GM12891 (cell line): ENCODE measurements at regions not wholly inside any gene's neighbourhood (a gene's known extent, or its start where the extent isn't known, plus 50 kb on each side); places are given as distances from the start of the nearest gene placed in this dataset.

Source experiments
- POLR2A ChIP-seq: IDR thresholded peaks from 2 replicates; pipeline ENCODE4 v1.6.1; 2011; ENCODE audit warnings: low read depth, low read length, control low read depth
- POLR2AphosphoS5 ChIP-seq: IDR thresholded peaks from 2 replicates; pipeline ENCODE4 v1.6.1; 2011; ENCODE audit warnings: low read depth, low read length, control low read depth
- POU2F2 ChIP-seq: IDR thresholded peaks from 2 replicates; pipeline ENCODE4 v1.6.1; 2011; ENCODE audit warnings: low read depth, mild to moderate bottlenecking, control low read depth, low read length, moderate library complexity
- SPI1 ChIP-seq: IDR thresholded peaks from 2 replicates; pipeline ENCODE4 v1.6.1; 2011; ENCODE audit warnings: low read depth, low read length, control low read depth
- TAF1 ChIP-seq: IDR thresholded peaks from 2 replicates; pipeline ENCODE4 v1.6.1; 2011; ENCODE audit warnings: low read depth, low read length, control low read depth

DNA sequence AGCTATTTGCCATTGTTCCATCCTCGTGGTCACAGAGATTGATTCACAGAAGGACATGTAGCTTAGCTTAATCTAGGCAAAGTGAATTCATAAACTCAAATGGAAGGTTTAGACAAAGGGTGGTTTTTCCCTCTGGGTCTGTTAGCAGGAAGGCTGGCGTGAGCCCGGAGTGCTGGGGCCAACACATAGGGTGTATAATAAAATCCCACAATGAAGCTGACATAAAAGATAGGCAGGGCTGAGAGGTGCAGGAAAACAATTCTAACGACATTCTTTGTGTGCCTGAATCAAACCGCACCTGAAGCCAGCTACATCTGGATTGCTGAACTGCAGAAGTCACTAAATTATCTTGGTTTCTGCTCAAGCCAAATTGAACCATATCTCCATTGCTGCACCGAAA lies 173.9 kb downstream of the MAF start:
- no peak for TF ChIP-seq TAF1
- TF ChIP-seq POLR2A = no peak
- no peak for TF ChIP-seq POLR2AphosphoS5
- TF ChIP-seq POU2F2 = no peak
- TF ChIP-seq SPI1 = no peak
